ENCODE measurements at regions not wholly inside any gene's neighbourhood (a gene's known extent, or its start where the extent isn't known, plus 50 kb on each side); places are given as distances from the start of the nearest gene placed in this dataset.

GRCh38 chr9:86771420-86771819 lies 175.9 kb downstream of the GAS1 start:
- no peak overlapping the region for H3K4me3 ChIP-seq (ENCODE audit: low read length)
- H3K27me3 ChIP-seq (ENCODE audit: control insufficient read depth, insufficient read depth, low read length): no peaks in the 10 kb centered on the region
- H3K27ac ChIP-seq (ENCODE audit: low read length): no peak overlapping the region
- no peaks in the 10 kb centered on the region for H3K4me1 ChIP-seq (ENCODE audit: control insufficient read depth, low read depth, low read length)
- no peak overlapping the region for H3K9ac ChIP-seq (ENCODE audit: low read length)
- no peaks in the 10 kb centered on the region for H3K9me3 ChIP-seq (ENCODE audit: control insufficient read depth, low read depth, low read length)
- no peaks in the 10 kb centered on the region for H3K36me3 ChIP-seq (ENCODE audit: control insufficient read depth, low read depth, low read length)

DNA sequence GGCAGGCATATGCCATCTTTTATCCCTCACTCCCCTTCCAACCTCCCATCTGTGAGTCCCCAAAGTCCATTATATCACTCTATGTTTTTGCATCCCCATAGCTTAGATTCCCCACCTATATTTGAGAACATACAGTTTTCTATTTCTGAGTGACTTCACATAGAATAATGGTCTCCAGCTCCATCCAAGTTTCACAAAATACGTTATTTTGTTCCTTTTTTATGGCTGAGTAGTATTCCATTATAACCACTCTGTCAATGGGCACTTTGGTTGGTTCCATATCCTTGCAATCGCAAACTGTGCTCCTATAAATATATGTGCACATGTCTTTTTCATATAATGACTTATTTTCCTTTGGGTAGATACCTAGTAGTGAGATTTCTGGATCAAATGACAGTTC lies 178.6 kb downstream of the GAS1 start:
- Histone ChIP-seq H3K4me1 (ENCODE audit: control insufficient read depth, low read depth, low read length) (no peaks in the 10 kb centered on the region), H3K27me3 (ENCODE audit: control insufficient read depth, insufficient read depth, low read length) (no peaks in the 10 kb centered on the region), H3K9ac (ENCODE audit: low read length) (no peak overlapping the region), H3K4me3 (ENCODE audit: low read length) (no peak overlapping the region), H3K27ac (ENCODE audit: low read length) (no peak overlapping the region), H3K9me3 (ENCODE audit: control insufficient read depth, low read depth, low read length) (no peaks in the 10 kb centered on the region), H3K36me3 (ENCODE audit: control insufficient read depth, low read depth, low read length) (no peaks in the 10 kb centered on the region)

GRCh38 chr9:86768020-86768419 lies 179.3 kb downstream of the GAS1 start:
- no peaks in the 10 kb centered on the region for H3K27me3 ChIP-seq (ENCODE audit: control insufficient read depth, insufficient read depth, low read length)
- H3K4me1 ChIP-seq (ENCODE audit: control insufficient read depth, low read depth, low read length): no peaks in the 10 kb centered on the region

GRCh38 chr9:86767373-86767772 lies 179.9 kb downstream of the GAS1 start:
- Histone ChIP-seq H3K27ac (ENCODE audit: low read length) (no peak overlapping the region), H3K27me3 (ENCODE audit: control insufficient read depth, insufficient read depth, low read length) (no peaks in the 10 kb centered on the region), H3K36me3 (ENCODE audit: control insufficient read depth, low read depth, low read length) (no peaks in the 10 kb centered on the region), H3K9ac (ENCODE audit: low read length) (no peak overlapping the region), H3K4me1 (ENCODE audit: control insufficient read depth, low read depth, low read length) (no peaks in the 10 kb centered on the region), H3K9me3 (ENCODE audit: control insufficient read depth, low read depth, low read length) (no peaks in the 10 kb centered on the region), H3K4me3 (ENCODE audit: low read length) (no peak overlapping the region)

More at GRCh38 chr9:86768020-86768419, 179.3 kb downstream of the GAS1 start:
- Histone ChIP-seq H3K36me3 (ENCODE audit: control insufficient read depth, low read depth, low read length) (no peaks in the 10 kb centered on the region), H3K9me3 (ENCODE audit: control insufficient read depth, low read depth, low read length) (no peaks in the 10 kb centered on the region), H3K9ac (ENCODE audit: low read length) (no peak overlapping the region), H3K4me3 (ENCODE audit: low read length) (no peak overlapping the region), H3K27ac (ENCODE audit: low read length) (no peak overlapping the region)

- no peaks in the 10 kb centered on the region for H3K4me1 ChIP-seq (ENCODE audit: control insufficient read depth, low read depth, low read length)
- no peaks in the 10 kb centered on the region for H3K27me3 ChIP-seq (ENCODE audit: control insufficient read depth, insufficient read depth, low read length)
- H3K36me3 ChIP-seq (ENCODE audit: control insufficient read depth, low read depth, low read length): no peaks in the 10 kb centered on the region
- no peak overlapping the region for H3K27ac ChIP-seq (ENCODE audit: low read length)
- H3K9ac ChIP-seq (ENCODE audit: low read length): no peak overlapping the region
- H3K4me3 ChIP-seq (ENCODE audit: low read length): no peak overlapping the region
- no peaks in the 10 kb centered on the region for H3K9me3 ChIP-seq (ENCODE audit: control insufficient read depth, low read depth, low read length)
These were observed 180.4 kb downstream of the GAS1 start for GRCh38 chr9:86766912-86767311.

DNA sequence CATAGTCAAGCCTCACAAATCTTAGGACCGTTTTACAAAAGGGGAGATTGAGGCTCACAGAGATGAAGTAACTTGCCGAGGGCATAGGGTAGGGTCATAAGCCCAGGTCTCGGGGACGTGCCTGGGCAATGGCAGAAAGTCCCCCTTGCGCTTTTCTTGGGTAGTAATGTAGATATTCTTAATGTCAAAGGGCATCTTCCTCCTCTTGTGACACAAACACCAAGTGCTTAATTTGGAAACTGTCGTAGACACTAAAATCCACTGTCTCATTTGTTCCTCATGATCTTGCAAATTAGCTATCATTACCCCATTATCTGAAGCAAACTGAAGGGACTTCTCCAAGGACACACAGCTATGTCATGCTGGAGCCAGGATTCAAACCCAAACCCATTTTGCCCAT lies 180.8 kb downstream of the GAS1 start:
- Histone ChIP-seq H3K9ac (ENCODE audit: low read length) (no peak overlapping the region), H3K4me1 (ENCODE audit: control insufficient read depth, low read depth, low read length) (no peaks in the 10 kb centered on the region), H3K36me3 (ENCODE audit: control insufficient read depth, low read depth, low read length) (no peaks in the 10 kb centered on the region), H3K27ac (ENCODE audit: low read length) (no peak overlapping the region), H3K4me3 (ENCODE audit: low read length) (no peak overlapping the region), H3K27me3 (ENCODE audit: control insufficient read depth, insufficient read depth, low read length) (no peaks in the 10 kb centered on the region), H3K9me3 (ENCODE audit: control insufficient read depth, low read depth, low read length) (no peaks in the 10 kb centered on the region)

GRCh38 chr9:86765746-86766430 lies 181.4 kb downstream of the GAS1 start:
- Histone ChIP-seq H3K27ac (ENCODE audit: low read length) (no peak overlapping the region), H3K36me3 (ENCODE audit: control insufficient read depth, low read depth, low read length) (no peaks in the 10 kb centered on the region), H3K4me3 (ENCODE audit: low read length) (no peak overlapping the region), H3K9me3 (ENCODE audit: control insufficient read depth, low read depth, low read length) (no peaks in the 10 kb centered on the region), H3K9ac (ENCODE audit: low read length) (no peak overlapping the region), H3K4me1 (ENCODE audit: control insufficient read depth, low read depth, low read length) (no peaks in the 10 kb centered on the region), H3K27me3 (ENCODE audit: control insufficient read depth, insufficient read depth, low read length) (no peaks in the 10 kb centered on the region)

DNA sequence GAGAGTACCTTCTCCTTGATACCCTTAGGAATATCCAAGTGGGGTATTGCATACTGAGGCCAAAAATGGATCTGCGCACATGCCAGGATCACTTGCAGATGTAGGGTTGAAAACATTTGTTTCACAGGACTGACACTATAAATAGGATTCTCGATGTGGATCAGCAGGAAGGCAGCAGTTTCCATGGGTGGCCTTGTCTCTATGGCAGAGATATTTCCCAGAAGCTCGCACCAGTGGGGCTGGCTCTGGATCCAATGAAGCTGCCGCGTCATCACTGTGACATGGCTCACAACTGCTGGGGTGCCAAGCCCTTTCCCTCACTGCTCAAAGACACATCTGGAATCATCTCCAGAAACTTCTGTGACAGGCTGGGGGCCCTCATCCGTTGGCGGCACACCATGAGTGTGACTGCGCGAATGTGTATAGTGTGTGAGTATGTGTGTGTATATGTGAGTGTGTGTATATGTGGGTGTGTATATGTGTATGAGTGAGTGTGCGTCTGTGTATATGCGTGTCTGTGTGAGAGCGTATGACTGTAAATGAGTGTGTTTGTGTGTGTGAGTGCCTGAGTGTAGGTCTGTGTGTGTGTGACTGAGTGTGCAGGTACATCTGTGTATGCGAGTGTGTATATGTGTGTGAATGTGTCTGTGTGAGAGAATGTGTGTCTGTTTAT lies 182.5 kb downstream of the GAS1 start:
- Histone ChIP-seq H3K36me3 (ENCODE audit: control insufficient read depth, low read depth, low read length) (no peaks in the 10 kb centered on the region), H3K4me1 (ENCODE audit: control insufficient read depth, low read depth, low read length) (no peaks in the 10 kb centered on the region), H3K27ac (ENCODE audit: low read length) (no peak overlapping the region), H3K27me3 (ENCODE audit: control insufficient read depth, insufficient read depth, low read length) (no peaks in the 10 kb centered on the region), H3K4me3 (ENCODE audit: low read length) (no peak overlapping the region), H3K9ac (ENCODE audit: low read length) (no peak overlapping the region), H3K9me3 (ENCODE audit: control insufficient read depth, low read depth, low read length) (no peaks in the 10 kb centered on the region)

GRCh38 chr9:86764221-86764624 lies 183.1 kb downstream of the GAS1 start:
- Histone ChIP-seq H3K27ac (ENCODE audit: low read length) (no peak overlapping the region), H3K9me3 (ENCODE audit: control insufficient read depth, low read depth, low read length) (no peaks in the 10 kb centered on the region), H3K9ac (ENCODE audit: low read length) (no peak overlapping the region), H3K4me3 (ENCODE audit: low read length) (no peak overlapping the region), H3K36me3 (ENCODE audit: control insufficient read depth, low read depth, low read length) (no peaks in the 10 kb centered on the region), H3K27me3 (ENCODE audit: control insufficient read depth, insufficient read depth, low read length) (no peaks in the 10 kb centered on the region), H3K4me1 (ENCODE audit: control insufficient read depth, low read depth, low read length) (no peaks in the 10 kb centered on the region)

DNA sequence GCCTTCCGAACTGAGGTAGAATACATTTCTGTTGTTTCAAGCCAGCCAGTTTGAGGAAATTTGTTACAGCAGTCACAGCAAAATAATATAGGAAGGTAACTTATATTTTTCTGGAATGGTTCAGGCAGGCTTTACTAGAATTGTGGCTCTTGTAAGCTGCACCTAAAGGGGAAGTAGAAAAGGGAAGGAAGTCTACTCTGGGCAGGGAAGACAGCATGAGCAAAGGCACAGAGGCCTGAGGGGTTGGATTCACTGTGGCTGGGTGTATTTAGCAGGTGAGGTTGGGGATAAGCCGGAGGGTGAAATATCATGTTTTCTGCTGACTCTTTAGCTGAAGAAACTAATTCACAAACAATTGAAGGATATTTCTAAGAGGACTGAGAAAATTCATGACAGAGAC lies 183.5 kb downstream of the GAS1 start:
- Histone ChIP-seq H3K27ac (ENCODE audit: low read length) (no peak overlapping the region), H3K4me1 (ENCODE audit: control insufficient read depth, low read depth, low read length) (no peaks in the 10 kb centered on the region), H3K27me3 (ENCODE audit: control insufficient read depth, insufficient read depth, low read length) (no peaks in the 10 kb centered on the region), H3K36me3 (ENCODE audit: control insufficient read depth, low read depth, low read length) (no peaks in the 10 kb centered on the region), H3K4me3 (ENCODE audit: low read length) (no peak overlapping the region), H3K9ac (ENCODE audit: low read length) (no peak overlapping the region), H3K9me3 (ENCODE audit: control insufficient read depth, low read depth, low read length) (no peaks in the 10 kb centered on the region)

- H3K9ac ChIP-seq (ENCODE audit: low read length): no peak overlapping the region
- no peak overlapping the region for H3K27ac ChIP-seq (ENCODE audit: low read length)
- no peaks in the 10 kb centered on the region for H3K9me3 ChIP-seq (ENCODE audit: control insufficient read depth, low read depth, low read length)
- no peak overlapping the region for H3K4me3 ChIP-seq (ENCODE audit: low read length)
- no peaks in the 10 kb centered on the region for H3K27me3 ChIP-seq (ENCODE audit: control insufficient read depth, insufficient read depth, low read length)
- no peaks in the 10 kb centered on the region for H3K4me1 ChIP-seq (ENCODE audit: control insufficient read depth, low read depth, low read length)
- H3K36me3 ChIP-seq (ENCODE audit: control insufficient read depth, low read depth, low read length): no peaks in the 10 kb centered on the region
These were observed 190.0 kb downstream of the GAS1 start for GRCh38 chr9:86757382-86757720.
